ENCODE measurements at regions not wholly inside any gene's neighbourhood (a gene's known extent, or its start where the extent isn't known, plus 50 kb on each side); places are given as distances from the start of the nearest gene placed in this dataset.

GRCh38 chr9:97188545-97188944, 118.9 kb upstream of the CCDC180 start:
- TF ChIP-seq FOXK2 (IDR thresholded peaks at IDR 0.05) (no peak), NFRKB (IDR thresholded peaks at IDR 0.05) (no peak), SUZ12 (IDR thresholded peaks at IDR 0.05) (no peak), ARNT (IDR thresholded peaks at IDR 0.05) (no peak)
